ENCODE measurements at regions not wholly inside any gene's neighbourhood (a gene's known extent, or its start where the extent isn't known, plus 50 kb on each side); places are given as distances from the start of the nearest gene placed in this dataset.

GRCh38 chr4:185862340-185862739 is 50.3 kb upstream of the SORBS2 start:
- DNase-seq (ENCODE audit: low spot score) (no peak), FAIRE-seq (no peak)

- DNase-seq (ENCODE audit: low spot score) (no peak), FAIRE-seq (no peak)
Measured at GRCh38 chr4:185863946-185864345, 52.0 kb upstream of the SORBS2 start.

- DNase-seq (ENCODE audit: low spot score) (peak; percentile 12), FAIRE-seq (no peak)
Measured at GRCh38 chr4:185865901-185866328, 53.9 kb upstream of the SORBS2 start.

- DNase-seq (ENCODE audit: low spot score) (no peak), FAIRE-seq (no peak)
Measured at GRCh38 chr4:185867770-185868169, 55.8 kb upstream of the SORBS2 start.

- no peak for FAIRE-seq
- DNase-seq (ENCODE audit: low spot score), result no peak
Measured at GRCh38 chr4:185868983-185869382, 57.0 kb upstream of the SORBS2 start.

- FAIRE-seq, result no peak
- no peak for DNase-seq (ENCODE audit: low spot score)
Measured at GRCh38 chr4:185869427-185869826, 57.4 kb upstream of the SORBS2 start.

- DNase-seq (ENCODE audit: low spot score) (no peak), FAIRE-seq (no peak)
Measured at GRCh38 chr4:185870366-185870765, 58.4 kb upstream of the SORBS2 start.

GRCh38 chr4:185872747-185873380 is 60.9 kb upstream of the SORBS2 start:
- FAIRE-seq (no peak), DNase-seq (ENCODE audit: low spot score) (no peak)

- DNase-seq (ENCODE audit: low spot score) (no peak), FAIRE-seq (no peak)
Measured at GRCh38 chr4:185874516-185875230, 62.7 kb upstream of the SORBS2 start.

GRCh38 chr4:185875316-185875907 is 63.4 kb upstream of the SORBS2 start:
- DNase-seq (ENCODE audit: low spot score) (no peak), FAIRE-seq (no peak)

- DNase-seq (ENCODE audit: low spot score), result no peak
- no peak for FAIRE-seq
Measured at GRCh38 chr4:185878633-185879032, 66.6 kb upstream of the SORBS2 start.

- FAIRE-seq, result no peak
- DNase-seq (ENCODE audit: low spot score), result no peak
Measured at GRCh38 chr4:185879666-185880312, 67.8 kb upstream of the SORBS2 start.

- FAIRE-seq (no peak), DNase-seq (ENCODE audit: low spot score) (no peak)
Measured at GRCh38 chr4:185880571-185880970, 68.6 kb upstream of the SORBS2 start.

GRCh38 chr4:185881430-185881829 is 69.4 kb upstream of the SORBS2 start:
- FAIRE-seq, result no peak
- no peak for DNase-seq (ENCODE audit: low spot score)

- no peak for DNase-seq (ENCODE audit: low spot score)
- FAIRE-seq, result no peak
Measured at GRCh38 chr4:185883591-185883990, 71.6 kb upstream of the SORBS2 start.

- DNase-seq (ENCODE audit: low spot score), result no peak
- FAIRE-seq, result no peak
Measured at GRCh38 chr4:185885075-185885474, 73.1 kb upstream of the SORBS2 start.

- no peak for DNase-seq (ENCODE audit: low spot score)
- no peak for FAIRE-seq
Measured at GRCh38 chr4:185885604-185886003, 73.6 kb upstream of the SORBS2 start.

GRCh38 chr4:185886832-185887524 is 75.0 kb upstream of the SORBS2 start:
- DNase-seq (ENCODE audit: low spot score), result no peak
- FAIRE-seq, result no peak

- DNase-seq (ENCODE audit: low spot score), result no peak
- no peak for FAIRE-seq
Measured at GRCh38 chr4:185888676-185889075, 76.7 kb upstream of the SORBS2 start.

GRCh38 chr4:185889585-185889984 is 77.6 kb upstream of the SORBS2 start:
- FAIRE-seq (no peak), DNase-seq (ENCODE audit: low spot score) (no peak)

- FAIRE-seq (no peak), DNase-seq (ENCODE audit: low spot score) (no peak)
Measured at GRCh38 chr4:185890196-185890595, 78.2 kb upstream of the SORBS2 start.

GRCh38 chr4:185892165-185892564 is 80.2 kb upstream of the SORBS2 start:
- no peak for FAIRE-seq
- no peak for DNase-seq (ENCODE audit: low spot score)

Data from urothelium cell line (cell line).